Endometrium (tissue), 2 donors: ENCODE measurements at regions not wholly inside any gene's neighbourhood (a gene's known extent, or its start where the extent isn't known, plus 50 kb on each side); places are given as distances from the start of the nearest gene placed in this dataset.

Experiments
- FAIRE-seq: peaks from 2 replicates; lab custom pipeline; 2012; peaks lifted over from hg19 to GRCh38; lab: Jason Lieb, UNC
- donor health status: control.
- donor health status: control.

DNA sequence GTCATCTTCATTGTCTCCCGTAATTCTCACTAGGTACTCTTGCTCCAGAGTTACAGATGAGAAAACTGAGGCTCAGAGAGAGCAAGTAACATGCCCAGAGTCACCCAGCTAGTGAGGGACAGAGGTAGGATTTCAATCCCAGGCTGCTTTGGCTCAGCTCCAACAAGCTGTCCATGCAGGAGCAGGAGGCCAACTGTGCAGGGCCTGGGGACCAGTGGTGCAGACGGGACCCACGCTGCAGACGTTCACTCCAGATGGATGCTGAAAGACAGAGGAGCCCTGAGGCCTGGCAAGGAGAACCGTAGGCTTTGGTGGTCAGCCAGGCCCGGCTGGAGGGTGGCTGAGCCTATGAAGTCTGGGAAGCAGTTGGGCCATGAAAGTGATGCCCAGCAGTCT lies 102.6 kb downstream of the MCFD2 start:
- FAIRE-seq = no peak
